ENCODE measurements at regions not wholly inside any gene's neighbourhood (a gene's known extent, or its start where the extent isn't known, plus 50 kb on each side); places are given as distances from the start of the nearest gene placed in this dataset.
A peak's percentile ranks its signal among the peaks of the same experiment; 100 is the strongest.
"Not testable (repeated sequence)": the region's sequence is repeated elsewhere in the genome, so short reads cannot be mapped to it uniquely, and the experiment has no call there.

DNA sequence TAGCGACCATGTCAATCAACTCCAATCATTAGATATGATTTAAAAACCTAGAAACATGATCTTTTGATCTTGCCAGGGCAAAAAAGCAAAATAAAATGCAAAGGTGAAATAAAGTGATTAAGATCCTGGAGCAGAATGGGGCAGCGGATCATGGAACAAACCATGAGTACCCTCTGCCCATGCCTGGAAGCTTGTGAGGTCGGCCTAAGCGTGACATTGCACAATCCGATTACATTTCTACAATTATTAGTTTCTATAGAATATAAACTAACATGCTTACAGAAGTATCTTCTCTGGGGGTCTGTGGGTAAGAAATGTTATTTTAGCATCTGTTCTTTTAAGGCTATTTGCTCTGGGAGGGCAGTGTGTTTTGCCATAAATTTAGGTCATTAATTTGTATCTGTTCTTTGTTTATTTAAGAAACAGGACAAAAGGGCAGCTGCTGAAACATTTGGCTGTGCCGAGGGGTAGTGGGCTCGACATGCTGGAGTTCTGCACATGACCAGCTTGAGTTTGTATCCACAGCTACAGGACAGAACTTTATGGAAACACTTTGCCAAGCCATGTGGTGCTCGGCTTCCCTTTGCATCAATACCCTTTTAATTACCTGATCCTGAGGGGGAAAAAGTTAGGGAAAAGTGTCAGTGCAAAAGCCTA lies 55.9 kb downstream of the ZBTB18 start:
- DNase-seq (ENCODE audit: low spot score): no peak

DNA sequence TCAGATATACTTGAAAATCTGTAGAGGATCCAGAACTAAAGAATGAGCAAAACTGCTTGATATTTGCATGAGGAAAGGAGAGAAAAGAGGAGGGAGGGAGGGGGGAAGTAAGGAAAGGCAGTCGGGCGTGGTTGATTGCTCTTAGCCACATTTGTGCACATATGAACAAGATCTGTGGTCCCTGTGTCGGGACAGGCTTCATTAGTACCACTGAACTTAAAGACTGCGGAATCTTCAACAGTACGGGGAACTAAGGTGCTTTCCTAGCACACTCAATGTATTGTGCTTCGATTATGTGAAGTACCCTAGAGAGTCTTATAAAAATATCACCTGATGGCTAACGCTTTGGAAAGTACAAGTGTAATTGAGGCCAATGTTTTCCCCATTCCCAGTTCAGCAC lies 59.9 kb downstream of the ZBTB18 start:
- no peak for DNase-seq (ENCODE audit: low spot score)

DNA sequence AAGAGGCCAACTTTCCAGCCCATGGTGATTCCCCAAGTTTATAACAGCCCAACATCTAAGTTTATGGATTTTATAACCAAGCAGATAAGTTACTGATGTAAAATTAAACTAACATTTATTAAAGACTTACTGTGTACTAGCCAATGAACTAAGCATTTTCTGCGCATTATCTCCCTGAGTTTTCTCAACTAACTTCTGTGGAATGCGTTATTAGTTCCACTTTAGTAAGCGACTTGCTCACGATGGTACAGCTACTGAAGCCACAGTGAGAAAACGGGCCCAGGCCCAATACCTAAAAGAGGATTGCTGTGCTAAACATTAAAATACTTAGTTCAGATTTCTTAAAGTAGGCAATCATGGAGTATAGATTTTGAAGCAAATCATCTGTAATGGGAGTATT lies 61.0 kb downstream of the ZBTB18 start:
- DNase-seq (ENCODE audit: low spot score): no peak

DNA sequence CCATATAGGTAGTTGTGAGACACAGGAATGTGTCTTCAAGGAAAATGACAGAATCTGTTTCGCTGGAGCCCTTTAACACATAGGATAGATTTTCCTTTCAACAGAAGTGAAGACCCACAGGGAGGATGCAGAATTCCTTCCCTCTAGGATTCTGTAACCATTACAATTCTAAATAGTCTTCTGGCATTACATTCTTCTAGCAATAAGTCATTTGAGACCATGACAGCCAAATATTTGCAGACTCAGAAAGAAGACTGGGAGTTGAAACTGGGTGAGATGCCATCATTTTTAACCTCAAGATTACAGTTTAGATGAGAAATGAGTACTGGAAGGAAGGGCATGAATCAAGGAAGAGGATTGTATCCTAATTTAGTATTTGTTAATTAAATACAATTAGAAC lies 61.6 kb downstream of the ZBTB18 start:
- no peak for DNase-seq (ENCODE audit: low spot score)

DNA sequence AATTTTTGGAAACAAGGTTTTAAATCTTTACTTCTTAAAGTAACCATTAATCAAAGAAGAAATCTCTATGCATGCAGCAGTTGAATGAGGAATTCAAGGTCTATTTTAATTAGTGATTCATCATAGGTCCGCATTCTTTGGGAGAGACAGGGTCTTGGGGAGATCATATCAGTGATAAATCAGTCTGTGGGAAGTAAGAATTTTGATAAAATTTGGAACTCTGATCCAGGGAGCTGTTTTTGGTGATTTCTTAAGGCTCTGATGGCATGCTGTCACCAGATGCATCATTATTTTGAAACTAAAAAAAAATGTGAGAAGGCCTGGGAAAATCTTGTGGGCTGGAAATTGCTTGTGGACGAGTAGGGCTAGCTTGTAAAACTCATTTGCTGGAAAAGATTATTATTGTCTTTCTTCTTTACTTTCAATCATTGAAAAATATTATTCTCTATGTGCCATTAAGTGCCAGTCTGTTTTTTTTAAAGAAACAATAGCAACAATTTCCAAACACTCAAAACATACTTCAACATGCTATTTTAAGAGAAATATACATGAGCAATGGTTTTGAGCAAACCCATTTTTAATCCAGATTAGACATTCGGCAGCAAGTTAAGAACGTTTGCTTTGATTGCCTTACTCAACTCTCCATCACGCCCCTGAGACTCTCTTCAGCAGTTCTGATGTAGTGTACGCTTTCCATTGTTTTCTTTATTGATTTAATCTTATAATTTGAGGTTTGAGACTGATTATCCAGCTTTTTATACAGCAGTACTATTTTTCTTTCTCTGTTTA lies 62.6 kb downstream of the ZBTB18 start:
- DNase-seq (ENCODE audit: low spot score): no peak

DNA sequence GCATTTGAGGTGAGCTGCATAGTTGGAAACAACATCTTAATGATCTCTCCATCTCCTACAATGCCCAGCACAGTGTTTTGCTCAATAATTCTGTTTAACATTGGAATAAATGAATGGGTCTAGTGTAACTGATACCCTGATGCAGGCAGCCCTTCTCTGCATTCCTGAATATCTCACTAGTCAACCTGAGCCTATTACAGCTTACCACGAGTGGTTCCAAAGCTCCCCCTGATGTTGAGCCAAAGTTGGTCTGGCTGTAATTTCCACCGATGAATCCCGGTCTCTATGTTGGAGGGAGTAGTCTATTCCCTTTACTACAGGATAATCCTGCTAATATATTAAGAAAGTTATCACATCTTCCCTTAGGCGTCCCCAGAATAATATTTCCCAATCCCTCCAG lies 63.8 kb downstream of the ZBTB18 start:
- DNase-seq (ENCODE audit: low spot score): no peak

DNA sequence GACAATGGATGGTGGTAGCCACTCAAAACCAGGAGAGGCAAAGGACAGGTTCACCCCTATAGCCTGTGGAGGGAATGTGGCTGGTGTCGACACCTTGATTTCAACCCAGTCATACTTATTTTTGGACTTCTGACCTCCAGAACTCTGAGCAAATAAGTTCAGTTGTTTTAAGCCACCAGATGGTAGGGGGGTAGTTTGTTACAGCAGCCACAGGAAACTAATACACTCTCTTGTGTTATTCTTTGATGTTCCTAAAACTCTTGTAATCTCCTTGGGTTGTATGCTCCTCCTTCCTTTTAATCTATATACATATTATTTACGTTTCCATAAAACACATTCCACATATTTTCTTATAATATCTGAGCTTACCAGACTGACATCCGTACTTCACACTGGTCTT lies 65.9 kb downstream of the ZBTB18 start:
- DNase-seq (ENCODE audit: low spot score): no peak

DNA sequence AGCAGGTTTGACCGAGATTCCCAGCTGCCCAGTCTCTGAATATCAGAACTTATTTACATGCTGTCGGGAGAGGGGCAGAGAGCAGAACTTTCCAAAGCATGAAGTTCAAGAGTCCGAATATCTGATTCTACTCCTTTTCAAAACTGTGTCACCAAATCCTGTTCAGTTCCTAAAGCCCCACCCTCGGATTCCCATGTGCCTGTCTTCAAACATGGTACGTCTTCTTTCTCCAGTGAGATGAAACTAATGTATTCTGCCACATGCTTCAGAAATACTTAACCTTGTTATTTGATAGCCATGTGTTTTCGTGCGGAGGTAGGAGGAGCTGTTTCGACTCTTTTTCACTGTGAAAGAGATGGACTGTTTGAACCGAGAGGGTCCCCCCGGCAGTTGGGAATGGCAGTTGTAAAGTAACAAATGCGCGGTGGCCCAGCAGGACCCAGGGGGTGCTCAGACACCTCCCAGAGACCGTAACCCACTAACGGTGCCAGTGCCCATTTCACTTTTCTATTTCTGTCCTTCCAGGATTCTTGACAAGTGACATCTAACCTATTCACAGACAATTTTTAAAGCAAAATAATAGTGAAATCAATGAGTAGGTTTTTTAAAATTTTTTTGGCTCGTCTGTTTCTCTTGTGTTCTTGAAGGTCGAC lies 67.2 kb downstream of the ZBTB18 start:
- DNase-seq (ENCODE audit: low spot score): no peak

DNA sequence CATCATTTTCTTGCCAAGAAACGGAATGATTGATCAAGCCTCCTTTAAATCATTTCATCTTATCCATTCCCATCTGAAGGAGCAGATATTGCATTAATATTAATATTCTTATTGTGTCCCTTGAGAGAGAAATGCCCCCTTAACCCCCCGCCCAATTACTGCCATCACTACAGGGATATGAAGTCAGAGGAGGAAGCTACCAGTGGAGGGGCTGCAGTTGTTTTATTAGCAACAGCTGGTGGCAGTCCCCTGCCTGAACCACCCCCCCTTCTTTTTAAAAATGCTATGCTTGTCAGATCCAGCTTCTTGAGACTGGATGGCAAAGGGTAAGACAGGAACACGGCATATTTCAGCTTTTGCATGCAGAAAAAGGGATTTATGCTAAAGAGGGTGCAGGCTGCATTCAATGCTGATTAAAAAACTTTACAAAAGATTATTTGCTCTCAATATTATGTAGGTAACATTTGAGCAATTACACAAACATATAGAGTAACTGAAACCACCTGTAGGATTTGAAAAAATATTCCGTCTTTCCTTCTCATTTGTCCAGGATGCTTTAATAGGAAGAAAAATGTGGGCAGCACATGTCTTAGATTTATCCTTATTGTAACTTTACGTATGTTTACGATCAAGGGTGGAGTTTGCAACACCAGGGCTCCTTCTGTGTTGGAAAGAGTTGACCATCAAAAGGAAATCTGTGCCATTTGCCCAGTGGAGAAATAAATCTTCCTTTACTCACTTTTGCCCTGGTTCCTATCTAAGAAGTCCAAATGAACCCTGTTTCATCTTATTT lies 77.7 kb downstream of the ZBTB18 start:
- no peak for DNase-seq (ENCODE audit: low spot score)

- no peak for DNase-seq (ENCODE audit: low spot score)
These were observed 86.2 kb downstream of the ZBTB18 start for GRCh38 chr1:244137276-244137675.

- DNase-seq (ENCODE audit: low spot score): no peak
These were observed 86.6 kb downstream of the ZBTB18 start for GRCh38 chr1:244137725-244138124.

DNA sequence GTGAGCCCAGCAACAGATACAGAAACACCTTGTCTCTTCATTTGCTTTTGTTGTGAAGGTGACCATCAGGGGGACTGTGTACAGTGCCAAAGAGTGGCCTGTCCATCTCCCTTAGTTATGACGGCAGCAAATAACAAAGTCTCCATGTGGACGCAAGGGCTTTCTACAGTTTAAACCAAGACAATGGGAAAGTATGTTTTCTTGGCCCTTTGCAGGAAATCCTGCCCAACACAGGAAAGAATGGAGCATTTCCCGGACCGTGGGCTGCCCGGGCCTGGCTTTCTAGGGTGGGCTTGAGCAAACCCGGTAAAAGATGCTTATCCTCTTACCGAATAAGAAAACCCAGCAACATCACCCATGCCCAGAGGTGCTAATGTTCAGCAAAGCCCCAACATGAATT lies 87.3 kb downstream of the ZBTB18 start:
- no peak for DNase-seq (ENCODE audit: low spot score)

DNA sequence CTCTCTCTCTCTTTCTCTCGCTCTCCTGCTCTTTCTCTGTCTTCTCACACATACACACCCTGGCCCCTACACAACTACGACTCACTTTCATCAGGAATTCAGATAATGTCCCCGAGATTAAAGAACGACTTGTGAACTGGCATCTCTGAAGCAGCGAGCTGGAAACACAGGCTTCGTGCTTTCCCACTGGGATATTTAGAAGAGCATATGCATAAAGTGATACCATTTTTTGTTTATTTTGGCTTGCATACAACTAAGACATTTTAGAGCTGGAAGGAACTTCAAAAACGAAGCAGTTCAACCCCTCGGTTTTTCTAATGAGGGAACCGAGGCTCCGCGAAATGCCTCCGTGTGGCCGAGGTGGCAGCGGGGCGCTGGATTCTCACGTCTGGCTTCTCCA lies 88.6 kb downstream of the ZBTB18 start:
- DNase-seq (ENCODE audit: low spot score): no peak

DNA sequence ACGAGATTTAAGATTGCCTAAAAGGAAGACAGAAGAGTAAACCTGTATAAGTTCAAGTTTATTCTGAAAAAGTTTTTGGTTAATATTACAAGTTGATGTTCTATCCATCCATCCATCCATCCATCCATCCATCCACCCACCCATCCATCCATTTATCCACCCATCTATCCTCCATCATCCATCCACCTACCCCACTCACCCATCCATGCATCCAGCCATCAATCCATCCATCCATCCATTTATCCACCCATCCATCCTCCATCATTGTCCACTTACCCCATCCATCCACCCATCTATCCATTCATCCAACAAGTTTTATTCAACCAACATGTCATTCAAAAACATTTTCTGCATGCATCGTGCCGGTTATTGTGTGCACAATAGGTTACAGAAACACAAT lies 89.3 kb downstream of the ZBTB18 start:
- no peak for DNase-seq (ENCODE audit: low spot score)

DNA sequence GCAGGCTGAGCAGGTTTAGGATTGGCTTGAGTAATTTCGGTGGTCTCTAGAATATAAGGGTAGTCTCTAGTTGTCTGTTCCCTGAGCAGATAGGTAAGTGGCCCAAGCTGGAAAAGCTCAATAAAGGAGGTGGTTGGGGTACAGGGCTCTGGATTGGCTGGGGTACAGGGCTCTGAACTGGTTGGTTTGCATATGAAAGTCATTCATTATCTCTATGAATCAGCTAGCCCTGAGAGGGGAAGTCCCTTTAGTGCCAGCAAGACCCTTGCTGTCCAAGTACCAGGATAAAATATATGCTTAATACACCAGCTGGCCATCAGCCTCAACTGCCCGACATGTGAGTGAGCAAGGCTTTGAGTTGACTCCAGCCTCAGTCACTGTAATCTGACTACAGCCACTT lies 93.0 kb downstream of the ZBTB18 start:
- no peak for DNase-seq (ENCODE audit: low spot score)

DNA sequence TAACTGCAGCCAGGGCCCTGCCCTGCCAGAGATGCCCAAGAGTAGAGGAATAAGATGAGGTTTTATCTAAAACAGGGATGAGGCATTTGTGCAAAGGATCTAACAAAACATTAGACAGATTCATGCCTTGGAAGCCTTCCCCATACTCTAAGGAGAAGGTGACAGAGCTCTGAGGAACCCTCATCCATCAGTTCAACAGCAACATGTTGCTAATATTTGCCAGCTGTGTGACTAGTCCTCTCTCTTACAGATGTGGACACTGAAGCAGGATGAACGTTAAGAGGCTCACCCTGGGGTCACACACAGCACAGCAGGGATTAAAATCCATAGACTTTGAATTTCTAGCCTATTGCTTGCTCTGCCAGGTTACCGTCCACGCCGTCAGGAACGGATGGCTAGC lies 99.0 kb downstream of the ZBTB18 start:
- no peak for DNase-seq (ENCODE audit: low spot score)

GRCh38 chr1:244150665-244151064 lies 99.6 kb downstream of the ZBTB18 start:
- no peak for DNase-seq (ENCODE audit: low spot score)

- DNase-seq (ENCODE audit: low spot score): no peak
These were observed 100.5 kb downstream of the ZBTB18 start for GRCh38 chr1:244151537-244151936.

DNA sequence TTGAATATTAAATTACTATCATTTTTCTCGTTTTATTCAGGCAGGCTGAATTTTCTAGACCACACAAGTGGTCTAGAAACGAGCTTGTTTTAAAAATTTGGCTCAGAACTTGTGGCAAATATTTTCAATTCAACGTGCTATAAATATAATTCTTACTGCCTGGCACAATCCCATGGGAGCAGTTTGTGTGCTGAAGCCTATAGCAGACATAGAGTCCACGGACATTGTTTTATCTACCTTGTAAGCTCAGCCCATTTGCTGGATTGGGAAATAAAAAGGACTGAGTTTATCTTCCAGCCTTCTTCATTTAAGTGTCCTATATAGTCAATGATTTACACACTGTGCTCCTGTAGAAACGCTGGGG lies 103.4 kb downstream of the ZBTB18 start:
- no peak for DNase-seq (ENCODE audit: low spot score)

- peak; percentile 26 for DNase-seq (ENCODE audit: low spot score)
These were observed 103.9 kb downstream of the ZBTB18 start for GRCh38 chr1:244154872-244155531.

DNA sequence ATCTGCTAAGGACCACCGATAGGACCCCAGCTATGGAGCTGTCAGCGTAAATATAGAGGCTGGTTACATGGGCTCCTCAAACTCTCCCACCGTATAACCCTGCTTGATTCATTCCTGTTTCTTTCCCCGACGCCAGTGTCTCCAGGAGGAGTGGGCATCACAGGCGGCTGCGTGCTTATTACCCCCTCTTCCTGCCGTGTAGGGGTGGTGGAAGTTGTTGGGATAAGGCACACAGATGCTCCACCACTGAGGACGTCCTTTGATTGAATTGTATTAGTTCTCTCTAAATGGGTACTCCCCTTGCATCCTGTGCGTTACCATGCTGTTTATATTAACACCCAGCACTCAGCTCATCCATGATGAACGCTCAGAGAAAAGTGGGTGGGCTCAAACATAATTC lies 104.6 kb downstream of the ZBTB18 start:
- DNase-seq (ENCODE audit: low spot score): no peak

DNA sequence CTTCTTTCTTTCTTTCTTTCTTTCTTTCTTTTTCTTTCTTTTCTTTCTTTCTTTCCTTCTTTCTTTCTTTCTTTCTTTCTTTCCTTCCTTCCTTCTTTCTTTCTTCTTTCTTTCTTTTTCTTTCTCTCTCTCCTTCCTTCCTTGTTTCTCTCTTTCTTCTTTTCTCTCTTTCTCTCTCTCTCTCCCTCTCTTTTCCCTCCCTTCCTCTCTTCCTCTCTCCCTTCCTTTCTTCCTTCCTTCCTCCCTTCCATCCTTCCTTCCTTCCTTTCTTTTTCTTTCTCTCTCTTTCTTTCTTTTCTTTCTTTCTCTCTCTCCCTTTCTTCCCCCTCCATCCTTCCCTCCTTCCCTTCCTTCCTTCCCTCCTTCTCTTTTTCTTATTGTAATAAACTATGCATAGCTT lies 105.5 kb downstream of the ZBTB18 start:
- DNase-seq (ENCODE audit: low spot score): not testable (repeated sequence)
